Loucy (cell line): ENCODE measurements at regions not wholly inside any gene's neighbourhood (a gene's known extent, or its start where the extent isn't known, plus 50 kb on each side); places are given as distances from the start of the nearest gene placed in this dataset.

ENCODE experiments used
- H2AFZ ChIP-seq: fragments of 200-600 bp; sonication (generic); 2 replicates; pipeline ENCODE4 v1.6.0; 2016; ENCODE audit warnings: antibody characterized with exemption, mild to moderate bottlenecking, low read length, moderate library complexity
- H3F3A ChIP-seq: fragments of 200-600 bp; 2 replicates; pipeline ENCODE4 v1.6.0; 2016; ENCODE audit warnings: antibody characterized with exemption, low read depth, mild to moderate bottlenecking
- H3K27me3 ChIP-seq: fragments of 200-600 bp; sonication (generic); 2 replicates; pipeline ENCODE4 v1.6.1; 2014; ENCODE audit warnings: low read length, mild to moderate bottlenecking; ENCODE audit not compliant: insufficient read depth, poor library complexity, severe bottlenecking
- H3K36me3 ChIP-seq: fragments of 200-600 bp; sonication (generic); 2 replicates; pipeline ENCODE4 v1.6.1; 2016; ENCODE audit warnings: low read length; ENCODE audit not compliant: insufficient read depth
- H3K4me1 ChIP-seq: fragments of 200-600 bp; sonication (generic); 2 replicates; pipeline ENCODE4 v1.5.1; 2014; ENCODE audit warnings: low read length, mild to moderate bottlenecking; ENCODE audit not compliant: insufficient read depth, poor library complexity, severe bottlenecking
- H3K4me2 ChIP-seq: fragments of 200-600 bp; sonication (generic); 2 replicates; pipeline ENCODE4 v1.6.0; 2014; ENCODE audit warnings: antibody characterized with exemption, low read length, low read depth, mild to moderate bottlenecking; ENCODE audit not compliant: poor library complexity, severe bottlenecking
- H3K4me3 ChIP-seq: fragments of 200-600 bp; sonication (generic); 2 replicates; pipeline ENCODE4 v1.5.1; 2014; ENCODE audit warnings: low read length, mild to moderate bottlenecking, mixed read lengths; ENCODE audit not compliant: poor library complexity, severe bottlenecking
- H3K79me2 ChIP-seq: fragments of 200-600 bp; sonication (generic); 2 replicates; pipeline ENCODE4 v1.6.1; 2014; ENCODE audit warnings: low read length; ENCODE audit not compliant: insufficient read depth
- H3K9ac ChIP-seq: fragments of 200-600 bp; sonication (generic); 2 replicates; pipeline ENCODE4 v1.6.0; 2014; ENCODE audit warnings: mild to moderate bottlenecking, low read depth, low read length, moderate library complexity; ENCODE audit not compliant: poor library complexity, severe bottlenecking
- H3K9me2 ChIP-seq: fragments of 200-600 bp; sonication (generic); replicated peaks from 2 replicates; pipeline ENCODE4 v1.6.1; 2016; ENCODE audit warnings: low read depth, low read length, mixed read lengths
- H3K9me3 ChIP-seq: fragments of 200-600 bp; sonication (generic); 2 replicates; pipeline ENCODE4 v1.6.1; 2014; ENCODE audit warnings: mild to moderate bottlenecking, antibody characterized with exemption, low read length, low read depth; ENCODE audit not compliant: insufficient read depth
- H4K20me1 ChIP-seq: fragments of 200-600 bp; sonication (generic); 2 replicates; pipeline ENCODE4 v1.6.0; 2014; ENCODE audit warnings: antibody characterized with exemption, low read length, mild to moderate bottlenecking; ENCODE audit not compliant: insufficient read depth, poor library complexity, severe bottlenecking
- CTCF ChIP-seq: fragments of 200-600 bp; sonication (generic); conservative IDR thresholded peaks from 2 replicates; pipeline ENCODE4 v1.5.1; 2014; ENCODE audit warnings: mild to moderate bottlenecking, antibody characterized with exemption, low read length
- EZH2phosphoT487 ChIP-seq: fragments of 200-600 bp; IDR thresholded peaks from 2 replicates; pipeline ENCODE4 v1.6.1; 2018; ENCODE audit warnings: antibody characterized with exemption, mild to moderate bottlenecking, moderate library complexity, borderline replicate concordance

GRCh38 chr7:110148054-110148453 is 942.9 kb upstream of the LRRN3 start:
- TF ChIP-seq EZH2phosphoT487: no peak
- no peak for TF ChIP-seq CTCF
- no peak overlapping the region for H2AFZ ChIP-seq
- no peak overlapping the region for H3K4me3 ChIP-seq

GRCh38 chr7:110153222-110153621 is 937.7 kb upstream of the LRRN3 start:
- Histone ChIP-seq H4K20me1 (no peaks in the 10 kb centered on the region), H3K9ac (no peak overlapping the region), H2AFZ (no peak overlapping the region), H3K4me1 (no peaks in the 10 kb centered on the region), H3K27me3 (no peaks in the 10 kb centered on the region), H3K36me3 (no peaks in the 10 kb centered on the region), H3K4me3 (no peak overlapping the region), H3K9me3 (no peaks in the 10 kb centered on the region), H3K9me2 (no peaks in the 10 kb centered on the region), H3K79me2 (no peaks in the 10 kb centered on the region), H3F3A (no peaks in the 10 kb centered on the region), H3K4me2 (no peak overlapping the region)
- TF ChIP-seq EZH2phosphoT487 (no peak), CTCF (no peak)

More at GRCh38 chr7:110148054-110148453, 942.9 kb upstream of the LRRN3 start:
- Histone ChIP-seq H3F3A (no peaks in the 10 kb centered on the region), H3K36me3 (no peaks in the 10 kb centered on the region), H3K9me2 (no peaks in the 10 kb centered on the region), H3K27me3 (no peaks in the 10 kb centered on the region), H3K9ac (no peak overlapping the region), H4K20me1 (no peaks in the 10 kb centered on the region), H3K4me1 (no peaks in the 10 kb centered on the region), H3K4me2 (no peak overlapping the region), H3K79me2 (no peaks in the 10 kb centered on the region), H3K9me3 (no peaks in the 10 kb centered on the region)

- no peak overlapping the region for H2AFZ ChIP-seq
- H4K20me1 ChIP-seq: no peaks in the 10 kb centered on the region
- H3K4me2 ChIP-seq: no peak overlapping the region
- no peaks in the 10 kb centered on the region for H3K9me3 ChIP-seq
- no peak overlapping the region for H3K9ac ChIP-seq
- H3K4me3 ChIP-seq: no peak overlapping the region
- no peaks in the 10 kb centered on the region for H3K4me1 ChIP-seq
- H3K27me3 ChIP-seq: no peaks in the 10 kb centered on the region
- TF ChIP-seq EZH2phosphoT487 (no peak), CTCF (no peak)
- no peaks in the 10 kb centered on the region for H3K9me2 ChIP-seq
- H3F3A ChIP-seq: no peaks in the 10 kb centered on the region
- no peaks in the 10 kb centered on the region for H3K36me3 ChIP-seq
- no peaks in the 10 kb centered on the region for H3K79me2 ChIP-seq
Measured at GRCh38 chr7:110156511-110156910, 934.4 kb upstream of the LRRN3 start.
